GM03348 (cell line): ENCODE measurements at regions not wholly inside any gene's neighbourhood (a gene's known extent, or its start where the extent isn't known, plus 50 kb on each side); places are given as distances from the start of the nearest gene placed in this dataset.

Experiments
- DNase-seq: peaks from one replicate; pipeline ENCODE4 v3.0.0; 2012; ENCODE audit warnings: low spot score

GRCh38 chr2:206212673-206213513 is 53.2 kb downstream of the EEF1B2 start:
- peak; percentile 79 for DNase-seq

- DNase-seq, result no peak
Measured at GRCh38 chr2:206213514-206213845, 53.8 kb downstream of the EEF1B2 start.

GRCh38 chr2:206217166-206217565 is 57.3 kb upstream of the ZDBF2 start:
- DNase-seq, result no peak

- peak; percentile 65 for DNase-seq
Measured at GRCh38 chr2:206217743-206218142, 56.7 kb upstream of the ZDBF2 start.

- no peak for DNase-seq
Measured at GRCh38 chr2:206218156-206218555, 56.3 kb upstream of the ZDBF2 start.

- DNase-seq, result no peak
Measured at GRCh38 chr2:206218796-206219499, 55.5 kb upstream of the ZDBF2 start.

- no peak for DNase-seq
Measured at GRCh38 chr2:206219957-206220356, 54.5 kb upstream of the ZDBF2 start.

- DNase-seq, result no peak
Measured at GRCh38 chr2:206220997-206221396, 53.5 kb upstream of the ZDBF2 start.
